GM06990 (cell line): ENCODE measurements at regions not wholly inside any gene's neighbourhood (a gene's known extent, or its start where the extent isn't known, plus 50 kb on each side); places are given as distances from the start of the nearest gene placed in this dataset.

Experiments
- DNase-seq: peaks from one replicate; pipeline ENCODE4 v3.0.0-alpha.2; 2011; ENCODE audit not compliant: insufficient read length; ENCODE audit errors: extremely low read depth
- H3K27me3 ChIP-seq: replicated peaks from 2 replicates; pipeline ENCODE4 v1.6.0; 2011; ENCODE audit warnings: low read length; ENCODE audit not compliant: control insufficient read depth, insufficient read depth
- H3K36me3 ChIP-seq: 2 replicates; pipeline ENCODE4 v1.5.1; 2011; ENCODE audit warnings: low read length; ENCODE audit not compliant: control insufficient read depth, insufficient read depth
- H3K4me3 ChIP-seq: replicated peaks from 2 replicates; pipeline ENCODE4 v1.5.1; 2011; ENCODE audit warnings: low read depth, mild to moderate bottlenecking, control low read depth, low read length
- TF ChIP-seq, protein P1 (sequence below): IDR thresholded peaks from 2 replicates; pipeline ENCODE4 v1.5.1; 2011; ENCODE audit warnings: low read length, control low read depth, mild to moderate bottlenecking, inconsistent platforms; ENCODE audit not compliant: insufficient read depth, poor library complexity, severe bottlenecking

- no peaks in the 10 kb centered on the region for H3K36me3 ChIP-seq
- no peaks in the 10 kb centered on the region for H3K27me3 ChIP-seq
- no peak for DNase-seq
- TF ChIP-seq, protein P1, sequence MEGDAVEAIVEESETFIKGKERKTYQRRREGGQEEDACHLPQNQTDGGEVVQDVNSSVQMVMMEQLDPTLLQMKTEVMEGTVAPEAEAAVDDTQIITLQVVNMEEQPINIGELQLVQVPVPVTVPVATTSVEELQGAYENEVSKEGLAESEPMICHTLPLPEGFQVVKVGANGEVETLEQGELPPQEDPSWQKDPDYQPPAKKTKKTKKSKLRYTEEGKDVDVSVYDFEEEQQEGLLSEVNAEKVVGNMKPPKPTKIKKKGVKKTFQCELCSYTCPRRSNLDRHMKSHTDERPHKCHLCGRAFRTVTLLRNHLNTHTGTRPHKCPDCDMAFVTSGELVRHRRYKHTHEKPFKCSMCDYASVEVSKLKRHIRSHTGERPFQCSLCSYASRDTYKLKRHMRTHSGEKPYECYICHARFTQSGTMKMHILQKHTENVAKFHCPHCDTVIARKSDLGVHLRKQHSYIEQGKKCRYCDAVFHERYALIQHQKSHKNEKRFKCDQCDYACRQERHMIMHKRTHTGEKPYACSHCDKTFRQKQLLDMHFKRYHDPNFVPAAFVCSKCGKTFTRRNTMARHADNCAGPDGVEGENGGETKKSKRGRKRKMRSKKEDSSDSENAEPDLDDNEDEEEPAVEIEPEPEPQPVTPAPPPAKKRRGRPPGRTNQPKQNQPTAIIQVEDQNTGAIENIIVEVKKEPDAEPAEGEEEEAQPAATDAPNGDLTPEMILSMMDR: no peak
- no peak overlapping the region for H3K4me3 ChIP-seq
These were observed 694.4 kb downstream of the MATN1 start for GRCh38 chr1:30028939-30029338.

DNA sequence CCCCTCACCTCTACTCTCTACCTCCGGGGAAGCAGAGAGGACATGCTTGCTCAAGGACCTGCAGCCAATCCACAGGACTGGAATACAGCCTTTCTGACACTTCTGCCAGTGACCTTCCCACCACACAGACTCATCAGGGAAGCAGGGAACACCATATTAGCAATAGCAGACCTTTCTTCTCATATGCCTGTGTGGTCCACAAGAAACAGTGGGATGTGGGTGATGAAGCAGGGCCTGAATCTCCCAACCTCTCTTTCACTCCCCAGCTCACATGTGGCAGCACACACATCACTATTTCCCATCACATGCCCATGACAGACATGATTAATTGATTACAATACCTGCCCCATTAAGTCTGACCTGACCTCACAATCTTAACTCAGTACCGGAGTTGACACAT is 695.1 kb downstream of the MATN1 start:
- TF ChIP-seq, protein P1: no peak
- no peaks in the 10 kb centered on the region for H3K27me3 ChIP-seq

DNA sequence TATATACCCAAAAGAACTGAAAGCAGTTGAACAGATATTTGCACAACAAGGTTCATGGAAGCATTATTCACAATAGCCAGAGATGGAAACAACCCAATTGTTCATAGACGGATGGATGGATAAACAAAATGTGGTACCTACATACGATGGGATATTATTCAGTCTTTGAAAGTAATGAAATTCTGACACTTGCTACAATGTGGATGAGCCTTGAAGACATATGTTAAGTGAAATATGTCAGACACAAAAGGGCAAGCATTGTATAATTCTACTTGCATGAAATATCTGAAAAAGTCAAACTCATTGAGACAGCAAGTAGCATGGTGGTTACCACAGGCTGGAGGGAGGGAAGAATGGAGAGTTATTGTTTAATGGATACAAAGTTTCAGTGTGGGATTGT is 696.1 kb downstream of the MATN1 start:
- DNase-seq: no peak
- TF ChIP-seq, protein P1: no peak
- Histone ChIP-seq H3K4me3 (no peak overlapping the region), H3K27me3 (no peaks in the 10 kb centered on the region), H3K36me3 (no peaks in the 10 kb centered on the region)

More for the DNA sequence above, 695.1 kb downstream of the MATN1 start:
- Histone ChIP-seq H3K36me3 (no peaks in the 10 kb centered on the region), H3K4me3 (no peak overlapping the region)
- DNase-seq: no peak

DNA sequence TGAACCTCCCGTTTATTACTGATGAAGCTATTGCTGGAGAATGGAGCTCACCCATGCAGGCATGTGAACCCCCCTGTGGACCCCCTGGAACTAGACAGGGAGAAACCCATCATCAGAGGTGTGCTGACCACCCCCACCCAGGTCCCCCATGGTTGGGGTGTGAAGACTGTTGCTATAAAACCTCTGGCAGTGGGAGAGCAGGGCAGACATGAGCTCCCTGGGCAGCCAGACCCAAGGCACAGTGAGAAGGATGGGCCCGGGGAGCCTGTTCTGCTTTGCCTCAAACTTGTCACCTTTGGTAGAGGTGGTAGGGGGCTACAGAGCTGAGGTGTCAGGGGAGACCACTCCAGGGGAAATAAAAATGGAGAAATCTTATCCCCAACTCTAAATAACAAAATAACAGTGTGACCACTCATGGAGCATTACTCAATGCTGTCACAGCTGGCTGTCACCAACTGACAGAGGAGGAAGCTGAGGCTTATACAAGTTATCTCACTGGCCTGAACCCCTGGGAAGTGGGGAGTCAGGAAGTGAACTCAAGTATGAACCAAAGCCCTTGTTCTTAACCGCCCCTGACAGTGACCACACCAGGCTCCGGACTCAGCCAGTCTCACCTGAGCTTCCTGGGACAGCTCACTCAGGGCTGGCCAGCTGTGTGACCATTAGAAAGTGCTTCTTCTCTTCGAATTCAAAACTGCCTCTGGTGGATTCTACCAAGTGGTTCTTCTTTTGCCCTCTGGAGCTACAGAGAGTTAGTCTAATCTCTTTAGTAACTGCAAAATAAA is 698.8 kb downstream of the MATN1 start:
- Histone ChIP-seq H3K36me3 (no peaks in the 10 kb centered on the region), H3K4me3 (no peak overlapping the region), H3K27me3 (no peaks in the 10 kb centered on the region)
- TF ChIP-seq, protein P1: no peak
- no peak for DNase-seq

DNA sequence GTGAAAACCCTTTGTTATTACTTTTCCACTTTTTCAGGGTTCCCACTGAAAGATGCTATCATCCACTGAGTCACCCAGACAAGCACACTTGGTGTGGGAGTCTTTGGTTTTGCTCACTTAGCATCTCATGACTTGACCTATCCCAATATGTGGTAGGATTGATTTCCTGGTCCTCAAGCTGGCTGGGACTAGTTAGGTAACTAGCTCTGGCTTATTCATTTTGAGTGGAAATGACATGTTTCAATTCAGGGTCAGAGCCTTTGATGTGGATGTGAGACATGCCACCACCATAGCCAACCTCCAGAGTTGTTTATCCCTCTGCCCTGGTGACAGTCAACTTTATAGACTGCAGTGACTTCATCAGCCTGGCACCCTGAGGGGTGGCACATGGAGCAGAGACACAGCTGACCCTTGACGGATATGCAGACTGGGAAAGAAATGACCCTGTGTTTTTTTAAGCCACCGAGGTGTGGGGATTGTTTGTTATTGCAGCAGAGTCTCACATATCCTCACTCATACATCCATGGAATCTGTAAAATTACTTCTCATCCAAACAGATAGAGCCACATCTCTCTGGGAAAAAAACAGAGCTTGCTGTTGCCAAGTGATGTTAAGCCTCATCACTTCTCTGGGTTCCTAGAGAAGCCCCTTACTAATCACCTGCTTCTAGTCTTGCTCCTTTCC is 699.9 kb downstream of the MATN1 start:
- TF ChIP-seq, protein P1: no peak
- H3K4me3 ChIP-seq: no peak overlapping the region
- DNase-seq: no peak
- no peaks in the 10 kb centered on the region for H3K36me3 ChIP-seq
- H3K27me3 ChIP-seq: no peaks in the 10 kb centered on the region
